Activated gamma-delta T cell treated with Interleukin-2 at 50 U/mL for 16 hours (primary cell): ENCODE measurements at regions not wholly inside any gene's neighbourhood (a gene's known extent, or its start where the extent isn't known, plus 50 kb on each side); places are given as distances from the start of the nearest gene placed in this dataset.
"Not testable (repeated sequence)": the region's sequence is repeated elsewhere in the genome, so short reads cannot be mapped to it uniquely, and the experiment has no call there.

Source experiments
- DNase-seq: peaks from one replicate; pipeline ENCODE4 v3.0.0-alpha.2; 2020

- DNase-seq, result no peak
Observed at GRCh38 chrX:25130619-25131018, 114.9 kb upstream of the ARX start.

GRCh38 chrX:25125483-25125882 lies 109.7 kb upstream of the ARX start:
- no peak for DNase-seq

GRCh38 chrX:25124391-25124790 lies 108.6 kb upstream of the ARX start:
- DNase-seq, result no peak

GRCh38 chrX:25112156-25112555 lies 96.4 kb upstream of the ARX start:
- DNase-seq, result no peak

- DNase-seq, result no peak
Observed at GRCh38 chrX:25108481-25108880, 92.7 kb upstream of the ARX start.

- DNase-seq, result no peak
Observed at GRCh38 chrX:25105221-25105620, 89.5 kb upstream of the ARX start.

GRCh38 chrX:25096522-25097045 lies 80.8 kb upstream of the ARX start:
- DNase-seq, result no peak

- DNase-seq, result not testable (repeated sequence)
Observed at GRCh38 chrX:25091152-25091551, 75.4 kb upstream of the ARX start.

GRCh38 chrX:25084446-25084845 lies 68.7 kb upstream of the ARX start:
- no peak for DNase-seq

GRCh38 chrX:25083661-25084060 lies 67.9 kb upstream of the ARX start:
- no peak for DNase-seq

GRCh38 chrX:25079020-25079419 lies 63.3 kb upstream of the ARX start:
- no peak for DNase-seq

- DNase-seq, result no peak
Observed at GRCh38 chrX:25076941-25077500, 61.3 kb upstream of the ARX start.

- no peak for DNase-seq
Observed at GRCh38 chrX:25072247-25072646, 56.5 kb upstream of the ARX start.

- no peak for DNase-seq
Observed at GRCh38 chrX:25070038-25070437, 54.3 kb upstream of the ARX start.

- DNase-seq, result no peak
Observed at GRCh38 chrX:25069209-25069608, 53.4 kb upstream of the ARX start.

- no peak for DNase-seq
Observed at GRCh38 chrX:25068340-25068739, 52.6 kb upstream of the ARX start.

- DNase-seq, result no peak
Observed at GRCh38 chrX:25067271-25068172, 51.8 kb upstream of the ARX start.

GRCh38 chrX:25066131-25066530 lies 50.4 kb upstream of the ARX start:
- no peak for DNase-seq
